Neural cell (in vitro differentiated cells): ENCODE measurements at regions not wholly inside any gene's neighbourhood (a gene's known extent, or its start where the extent isn't known, plus 50 kb on each side); places are given as distances from the start of the nearest gene placed in this dataset.

ENCODE experiments used
- H2AFZ ChIP-seq: fragments of 200-600, 300-800 bp; sonication (generic), shearing (Covaris generic); 2 replicates; pipeline ENCODE4 v1.6.0; 2014; ENCODE audit warnings: low read depth, mild to moderate bottlenecking, antibody characterized with exemption, low read length, moderate library complexity
- H3F3A ChIP-seq: fragments of 200-600 bp; shearing (Covaris generic); 2 replicates; pipeline ENCODE4 v1.6.1; 2016; ENCODE audit warnings: mild to moderate bottlenecking, moderate library complexity, mixed read lengths, antibody characterized with exemption, low read length; ENCODE audit not compliant: insufficient read depth, poor library complexity, severe bottlenecking
- H3K27ac ChIP-seq: fragments of 200-600, 300-800 bp; sonication (generic), shearing (Covaris generic); 2 replicates; pipeline ENCODE4 v1.5.1; 2014; ENCODE audit warnings: mild to moderate bottlenecking, low read length, moderate library complexity
- H3K27me3 ChIP-seq: fragments of 300-800, 200-600 bp; sonication (generic), shearing (Covaris generic); 2 replicates; pipeline ENCODE4 v1.6.0; 2014; ENCODE audit warnings: mild to moderate bottlenecking, low read depth, low read length, moderate library complexity; ENCODE audit not compliant: insufficient read depth
- H3K36me3 ChIP-seq: fragments of 300-800, 200-600 bp; sonication (generic), shearing (Covaris generic); 2 replicates; pipeline ENCODE4 v1.5.1; 2014; ENCODE audit warnings: mild to moderate bottlenecking, antibody characterized with exemption, low read length, moderate library complexity; ENCODE audit not compliant: insufficient read depth
- H3K4me2 ChIP-seq: fragments of 300-800, 200-600 bp; sonication (generic), shearing (Covaris generic); 2 replicates; pipeline ENCODE4 v1.6.0; 2014; ENCODE audit warnings: mild to moderate bottlenecking, low read length
- H3K4me3 ChIP-seq: fragments of 300-800, 200-600 bp; sonication (generic), shearing (Covaris generic); 2 replicates; pipeline ENCODE4 v1.5.1; 2014; ENCODE audit warnings: mild to moderate bottlenecking, low read length, moderate library complexity
- H3K79me2 ChIP-seq: fragments of 200-600 bp; shearing (Covaris generic); replicated peaks from 2 replicates; pipeline ENCODE4 v1.6.0; 2014; ENCODE audit warnings: mild to moderate bottlenecking, low read length, moderate library complexity; ENCODE audit not compliant: insufficient read depth
- H3K9ac ChIP-seq: fragments of 300-800, 200-600 bp; sonication (generic), shearing (Covaris generic); 2 replicates; pipeline ENCODE4 v1.6.1; 2016; ENCODE audit warnings: mild to moderate bottlenecking, low read length, mixed read lengths
- H3K9me2 ChIP-seq: fragments of 200-600 bp; shearing (Covaris generic); 2 replicates; pipeline ENCODE4 v1.6.1; 2016; ENCODE audit warnings: mild to moderate bottlenecking, low read length, mixed read lengths; ENCODE audit not compliant: insufficient read depth
- H3K9me3 ChIP-seq: fragments of 200-600, 300-800 bp; sonication (generic), shearing (Covaris generic); 2 replicates; pipeline ENCODE4 v1.6.1; 2016; ENCODE audit warnings: mild to moderate bottlenecking, mixed run types, low read length, moderate library complexity, mixed read lengths
- H4K20me1 ChIP-seq: fragments of 200-600 bp; shearing (Covaris generic); 2 replicates; pipeline ENCODE4 v1.6.1; 2016; ENCODE audit warnings: mild to moderate bottlenecking, mixed run types; ENCODE audit not compliant: insufficient read depth
- EP300 ChIP-seq: fragments of 450-650 bp; conservative IDR thresholded peaks from 2 replicates; pipeline ENCODE4 v1.6.1; 2014; ENCODE audit warnings: antibody characterized with exemption, mild to moderate bottlenecking, moderate library complexity; ENCODE audit not compliant: poor library complexity, severe bottlenecking
- EZH2 ChIP-seq: fragments of 200-600, 300-800 bp; shearing (Covaris generic), sonication (generic); IDR thresholded peaks from 2 replicates; pipeline ENCODE4 v1.6.1; 2014; ENCODE audit warnings: antibody characterized with exemption, low read length, borderline replicate concordance, mild to moderate bottlenecking; ENCODE audit not compliant: insufficient read depth, poor library complexity, severe bottlenecking
- MXI1 ChIP-seq: fragments of 450-650 bp; conservative IDR thresholded peaks from 2 replicates; pipeline ENCODE4 v1.6.1; 2014; ENCODE audit warnings: antibody characterized with exemption, mild to moderate bottlenecking; ENCODE audit not compliant: poor library complexity, severe bottlenecking
- POLR2AphosphoS5 ChIP-seq: IDR thresholded peaks from 2 replicates; pipeline ENCODE4 v1.6.1; 2012
- RAD21 ChIP-seq: fragments of 450-650 bp; conservative IDR thresholded peaks from 2 replicates; pipeline ENCODE4 v1.6.1; 2014; ENCODE audit warnings: antibody characterized with exemption, mild to moderate bottlenecking, moderate library complexity
- SMC3 ChIP-seq: fragments of 450-650 bp; conservative IDR thresholded peaks from 2 replicates; pipeline ENCODE4 v1.6.1; 2014; ENCODE audit warnings: antibody characterized with exemption, mild to moderate bottlenecking, moderate library complexity; ENCODE audit not compliant: poor library complexity
- TAF1 ChIP-seq: IDR thresholded peaks from 2 replicates; pipeline ENCODE4 v1.6.1; 2012; ENCODE audit warnings: low read depth
- TF ChIP-seq, protein P1 (sequence below): IDR thresholded peaks from 2 replicates; pipeline ENCODE4 v1.6.1; 2012; ENCODE audit warnings: borderline replicate concordance
- TF ChIP-seq, protein P2 (sequence below): fragments of 450-650 bp; IDR thresholded peaks from 2 replicates; pipeline ENCODE4 v1.5.1; 2014; ENCODE audit warnings: antibody characterized with exemption, mild to moderate bottlenecking, moderate library complexity; ENCODE audit not compliant: poor library complexity, severe bottlenecking

DNA sequence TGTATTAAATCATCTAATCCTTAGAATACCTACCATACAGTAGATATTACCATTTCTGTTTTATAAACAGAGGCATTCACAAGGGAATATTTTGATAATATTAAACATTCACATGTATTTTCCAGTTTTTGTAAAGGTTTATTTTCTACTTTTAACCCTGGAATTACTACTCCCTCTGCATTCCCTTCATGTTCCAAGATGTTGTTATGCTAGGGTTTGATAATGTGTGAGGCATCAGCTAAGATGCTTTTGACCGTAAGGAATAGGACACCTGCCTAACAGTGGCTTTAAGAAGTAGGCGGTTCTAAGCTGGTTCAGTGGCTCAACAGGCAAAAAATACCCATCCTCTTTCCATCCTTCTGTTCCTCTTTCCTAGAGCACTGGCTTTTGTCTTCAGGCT lies 131.9 kb upstream of the USP24 start:
- H3K9ac ChIP-seq, result no peak overlapping the region
- H3K4me3 ChIP-seq, result no peak overlapping the region
- no peaks in the 10 kb centered on the region for H4K20me1 ChIP-seq
- no peaks in the 10 kb centered on the region for H3K9me3 ChIP-seq
- H3K27me3 ChIP-seq, result no peaks in the 10 kb centered on the region
- H2AFZ ChIP-seq, result no peak overlapping the region
- no peaks in the 10 kb centered on the region for H3F3A ChIP-seq
- no peak overlapping the region for H3K4me2 ChIP-seq
- no peak for TF ChIP-seq TAF1
- no peak for TF ChIP-seq RAD21
- TF ChIP-seq MXI1, result no peak
- TF ChIP-seq EP300, result no peak
- TF ChIP-seq, protein P1, sequence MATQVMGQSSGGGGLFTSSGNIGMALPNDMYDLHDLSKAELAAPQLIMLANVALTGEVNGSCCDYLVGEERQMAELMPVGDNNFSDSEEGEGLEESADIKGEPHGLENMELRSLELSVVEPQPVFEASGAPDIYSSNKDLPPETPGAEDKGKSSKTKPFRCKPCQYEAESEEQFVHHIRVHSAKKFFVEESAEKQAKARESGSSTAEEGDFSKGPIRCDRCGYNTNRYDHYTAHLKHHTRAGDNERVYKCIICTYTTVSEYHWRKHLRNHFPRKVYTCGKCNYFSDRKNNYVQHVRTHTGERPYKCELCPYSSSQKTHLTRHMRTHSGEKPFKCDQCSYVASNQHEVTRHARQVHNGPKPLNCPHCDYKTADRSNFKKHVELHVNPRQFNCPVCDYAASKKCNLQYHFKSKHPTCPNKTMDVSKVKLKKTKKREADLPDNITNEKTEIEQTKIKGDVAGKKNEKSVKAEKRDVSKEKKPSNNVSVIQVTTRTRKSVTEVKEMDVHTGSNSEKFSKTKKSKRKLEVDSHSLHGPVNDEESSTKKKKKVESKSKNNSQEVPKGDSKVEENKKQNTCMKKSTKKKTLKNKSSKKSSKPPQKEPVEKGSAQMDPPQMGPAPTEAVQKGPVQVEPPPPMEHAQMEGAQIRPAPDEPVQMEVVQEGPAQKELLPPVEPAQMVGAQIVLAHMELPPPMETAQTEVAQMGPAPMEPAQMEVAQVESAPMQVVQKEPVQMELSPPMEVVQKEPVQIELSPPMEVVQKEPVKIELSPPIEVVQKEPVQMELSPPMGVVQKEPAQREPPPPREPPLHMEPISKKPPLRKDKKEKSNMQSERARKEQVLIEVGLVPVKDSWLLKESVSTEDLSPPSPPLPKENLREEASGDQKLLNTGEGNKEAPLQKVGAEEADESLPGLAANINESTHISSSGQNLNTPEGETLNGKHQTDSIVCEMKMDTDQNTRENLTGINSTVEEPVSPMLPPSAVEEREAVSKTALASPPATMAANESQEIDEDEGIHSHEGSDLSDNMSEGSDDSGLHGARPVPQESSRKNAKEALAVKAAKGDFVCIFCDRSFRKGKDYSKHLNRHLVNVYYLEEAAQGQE, result no peak
- TF ChIP-seq SMC3, result no peak
- no peak for TF ChIP-seq POLR2AphosphoS5
- TF ChIP-seq EZH2, result no peak
- TF ChIP-seq, protein P2, sequence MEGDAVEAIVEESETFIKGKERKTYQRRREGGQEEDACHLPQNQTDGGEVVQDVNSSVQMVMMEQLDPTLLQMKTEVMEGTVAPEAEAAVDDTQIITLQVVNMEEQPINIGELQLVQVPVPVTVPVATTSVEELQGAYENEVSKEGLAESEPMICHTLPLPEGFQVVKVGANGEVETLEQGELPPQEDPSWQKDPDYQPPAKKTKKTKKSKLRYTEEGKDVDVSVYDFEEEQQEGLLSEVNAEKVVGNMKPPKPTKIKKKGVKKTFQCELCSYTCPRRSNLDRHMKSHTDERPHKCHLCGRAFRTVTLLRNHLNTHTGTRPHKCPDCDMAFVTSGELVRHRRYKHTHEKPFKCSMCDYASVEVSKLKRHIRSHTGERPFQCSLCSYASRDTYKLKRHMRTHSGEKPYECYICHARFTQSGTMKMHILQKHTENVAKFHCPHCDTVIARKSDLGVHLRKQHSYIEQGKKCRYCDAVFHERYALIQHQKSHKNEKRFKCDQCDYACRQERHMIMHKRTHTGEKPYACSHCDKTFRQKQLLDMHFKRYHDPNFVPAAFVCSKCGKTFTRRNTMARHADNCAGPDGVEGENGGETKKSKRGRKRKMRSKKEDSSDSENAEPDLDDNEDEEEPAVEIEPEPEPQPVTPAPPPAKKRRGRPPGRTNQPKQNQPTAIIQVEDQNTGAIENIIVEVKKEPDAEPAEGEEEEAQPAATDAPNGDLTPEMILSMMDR, result no peak
- no peaks in the 10 kb centered on the region for H3K79me2 ChIP-seq
- no peak overlapping the region for H3K27ac ChIP-seq
- H3K9me2 ChIP-seq, result no peaks in the 10 kb centered on the region
- H3K36me3 ChIP-seq, result no peaks in the 10 kb centered on the region

DNA sequence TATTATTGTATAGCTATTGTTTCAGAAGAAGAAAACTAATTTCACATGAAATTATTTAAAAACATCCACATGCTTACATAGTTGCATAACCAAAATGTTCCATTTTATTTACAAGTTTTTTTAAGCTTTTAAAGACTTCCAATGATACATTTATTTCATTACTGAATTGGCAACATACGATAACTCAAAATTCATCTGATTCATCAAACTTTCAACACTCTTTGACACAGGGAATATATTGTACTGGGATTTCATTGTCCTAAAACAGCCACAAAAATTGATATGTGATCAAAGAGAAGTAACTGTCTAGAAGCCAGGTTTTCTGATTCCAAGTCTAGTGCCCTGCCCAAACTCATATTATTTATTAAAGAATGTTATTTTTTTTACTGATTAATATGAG lies 131.4 kb upstream of the USP24 start:
- H3K9ac ChIP-seq, result no peak overlapping the region
- no peaks in the 10 kb centered on the region for H3K27me3 ChIP-seq
- no peak overlapping the region for H3K4me3 ChIP-seq
- H3K79me2 ChIP-seq, result no peaks in the 10 kb centered on the region
- H4K20me1 ChIP-seq, result no peaks in the 10 kb centered on the region
- H3F3A ChIP-seq, result no peaks in the 10 kb centered on the region
- no peak overlapping the region for H3K4me2 ChIP-seq
- no peak overlapping the region for H2AFZ ChIP-seq
- no peaks in the 10 kb centered on the region for H3K9me2 ChIP-seq
- H3K9me3 ChIP-seq, result no peaks in the 10 kb centered on the region
- no peaks in the 10 kb centered on the region for H3K36me3 ChIP-seq
- H3K27ac ChIP-seq, result no peak overlapping the region
- TF ChIP-seq, protein P2, result no peak
- TF ChIP-seq EP300 (no peak), TAF1 (no peak), EZH2 (no peak), RAD21 (no peak), POLR2AphosphoS5 (no peak), MXI1 (no peak), SMC3 (no peak)
- TF ChIP-seq, protein P1, result no peak
